ENCODE measurements at regions not wholly inside any gene's neighbourhood (a gene's known extent, or its start where the extent isn't known, plus 50 kb on each side); places are given as distances from the start of the nearest gene placed in this dataset.

- no peak for DNase-seq
Observed at GRCh38 chr3:72559385-72559784, 288.9 kb downstream of the SHQ1 start.

GRCh38 chr3:72558001-72558400 lies 290.2 kb downstream of the SHQ1 start:
- no peak for DNase-seq

- DNase-seq, result no peak
Observed at GRCh38 chr3:72555714-72556113, 292.5 kb downstream of the SHQ1 start.

GRCh38 chr3:72554689-72555088 lies 293.6 kb downstream of the SHQ1 start:
- DNase-seq, result no peak

GRCh38 chr3:72553298-72553697 lies 294.9 kb downstream of the SHQ1 start:
- no peak for DNase-seq

- DNase-seq, result no peak
Observed at GRCh38 chr3:72550582-72551262, 297.5 kb downstream of the SHQ1 start.

- no peak for DNase-seq
Observed at GRCh38 chr3:72549761-72550581, 298.3 kb downstream of the SHQ1 start.

GRCh38 chr3:72548981-72549380 lies 299.3 kb downstream of the SHQ1 start:
- no peak for DNase-seq

GRCh38 chr3:72548461-72548860 lies 299.8 kb downstream of the SHQ1 start:
- no peak for DNase-seq

GRCh38 chr3:72547183-72547582 lies 301.1 kb downstream of the SHQ1 start:
- DNase-seq, result no peak

GRCh38 chr3:72544239-72544638 lies 304.0 kb downstream of the SHQ1 start:
- DNase-seq, result no peak

- DNase-seq, result no peak
Observed at GRCh38 chr3:72543246-72543645, 305.0 kb downstream of the SHQ1 start.

- DNase-seq, result no peak
Observed at GRCh38 chr3:72542781-72543180, 305.5 kb downstream of the SHQ1 start.

- no peak for DNase-seq
Observed at GRCh38 chr3:72539856-72540255, 308.4 kb downstream of the SHQ1 start.

- peak; percentile 8 for DNase-seq
Observed at GRCh38 chr3:72538070-72538745, 310.0 kb downstream of the SHQ1 start.

- DNase-seq, result no peak
Observed at GRCh38 chr3:72537448-72537847, 310.8 kb downstream of the SHQ1 start.

- no peak for DNase-seq
Observed at GRCh38 chr3:72536878-72537267, 311.4 kb downstream of the SHQ1 start.

- no peak for DNase-seq
Observed at GRCh38 chr3:72536206-72536877, 311.9 kb downstream of the SHQ1 start.

GRCh38 chr3:72535772-72536171 lies 312.5 kb downstream of the SHQ1 start:
- no peak for DNase-seq

- no peak for DNase-seq
Observed at GRCh38 chr3:72533591-72534473, 314.4 kb downstream of the SHQ1 start.

GRCh38 chr3:72530426-72530825 lies 317.8 kb downstream of the SHQ1 start:
- no peak for DNase-seq

GRCh38 chr3:72529081-72529480 lies 319.2 kb downstream of the SHQ1 start:
- DNase-seq, result no peak

Measured in NCI-H1105 (cell line).